ENCODE measurements at regions not wholly inside any gene's neighbourhood (a gene's known extent, or its start where the extent isn't known, plus 50 kb on each side); places are given as distances from the start of the nearest gene placed in this dataset.
A peak's percentile ranks its signal among the peaks of the same experiment; 100 is the strongest.

DNA sequence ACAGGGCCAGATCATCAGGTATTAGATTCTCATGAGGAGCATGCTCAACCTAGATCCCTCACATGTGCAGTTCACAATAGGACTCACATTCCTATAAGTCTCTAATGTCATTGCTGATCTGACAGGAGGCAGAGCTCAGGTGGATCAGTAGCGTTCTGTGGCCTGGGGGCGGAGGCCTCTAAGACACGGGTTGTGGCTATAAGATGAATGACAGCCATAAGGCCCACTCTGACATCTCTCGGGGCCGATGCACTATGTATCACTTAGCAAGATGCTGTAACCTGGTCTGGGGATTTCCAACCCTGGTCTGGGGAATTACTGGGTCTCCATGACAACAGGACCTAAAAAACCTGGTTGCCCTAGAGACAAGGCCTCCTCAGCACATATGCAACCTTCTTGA is 932.7 kb downstream of the TBC1D22A start:
- no peaks in the 10 kb centered on the region for H3K4me1 ChIP-seq
- no peak overlapping the region for H3K4me3 ChIP-seq
- peak; percentile 50 for DNase-seq (ENCODE audit: low spot score)
- no peaks in the 10 kb centered on the region for H3K36me3 ChIP-seq
- TF ChIP-seq, protein P1, sequence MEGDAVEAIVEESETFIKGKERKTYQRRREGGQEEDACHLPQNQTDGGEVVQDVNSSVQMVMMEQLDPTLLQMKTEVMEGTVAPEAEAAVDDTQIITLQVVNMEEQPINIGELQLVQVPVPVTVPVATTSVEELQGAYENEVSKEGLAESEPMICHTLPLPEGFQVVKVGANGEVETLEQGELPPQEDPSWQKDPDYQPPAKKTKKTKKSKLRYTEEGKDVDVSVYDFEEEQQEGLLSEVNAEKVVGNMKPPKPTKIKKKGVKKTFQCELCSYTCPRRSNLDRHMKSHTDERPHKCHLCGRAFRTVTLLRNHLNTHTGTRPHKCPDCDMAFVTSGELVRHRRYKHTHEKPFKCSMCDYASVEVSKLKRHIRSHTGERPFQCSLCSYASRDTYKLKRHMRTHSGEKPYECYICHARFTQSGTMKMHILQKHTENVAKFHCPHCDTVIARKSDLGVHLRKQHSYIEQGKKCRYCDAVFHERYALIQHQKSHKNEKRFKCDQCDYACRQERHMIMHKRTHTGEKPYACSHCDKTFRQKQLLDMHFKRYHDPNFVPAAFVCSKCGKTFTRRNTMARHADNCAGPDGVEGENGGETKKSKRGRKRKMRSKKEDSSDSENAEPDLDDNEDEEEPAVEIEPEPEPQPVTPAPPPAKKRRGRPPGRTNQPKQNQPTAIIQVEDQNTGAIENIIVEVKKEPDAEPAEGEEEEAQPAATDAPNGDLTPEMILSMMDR (IDR thresholded peaks at IDR 0.05): no peak
- no peak overlapping the region for H3K27ac ChIP-seq
- no peaks in the 10 kb centered on the region for H3K27me3 ChIP-seq
- H3K9me3 ChIP-seq: no peaks in the 10 kb centered on the region

DNA sequence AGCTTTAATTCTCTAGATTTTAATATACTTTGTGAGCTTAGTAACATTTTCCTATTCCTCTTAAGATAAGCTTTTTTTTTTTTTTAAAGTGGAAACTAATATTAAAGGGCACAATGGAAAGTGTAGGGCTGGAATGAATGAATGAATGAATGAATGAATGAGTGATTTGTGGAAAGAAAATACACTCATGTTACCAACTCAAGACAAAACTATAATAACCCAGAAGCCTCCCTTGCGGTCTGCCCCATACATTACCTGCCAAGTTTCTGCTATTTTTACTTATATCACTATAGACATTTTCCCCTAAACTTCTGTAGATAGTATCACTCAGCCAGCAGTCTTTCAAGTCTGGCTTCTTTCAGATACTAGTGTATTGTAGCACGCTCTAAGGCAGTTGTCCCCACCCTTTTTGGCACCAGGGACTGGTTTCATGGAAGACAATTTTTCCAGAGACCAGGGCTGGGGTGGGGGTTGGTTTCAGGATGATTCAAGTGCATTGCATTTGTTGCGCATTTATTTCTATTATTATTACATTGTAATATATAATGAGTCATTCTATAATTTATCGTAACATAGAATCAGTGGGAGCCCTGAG is 932.2 kb downstream of the TBC1D22A start:
- Histone ChIP-seq H3K27ac (no peak overlapping the region), H3K9me3 (no peaks in the 10 kb centered on the region), H3K4me1 (no peaks in the 10 kb centered on the region), H3K27me3 (no peaks in the 10 kb centered on the region), H3K36me3 (no peaks in the 10 kb centered on the region), H3K4me3 (no peak overlapping the region)
- TF ChIP-seq, protein P1 (IDR thresholded peaks at IDR 0.05): no peak
- no peak for DNase-seq (ENCODE audit: low spot score)

DNA sequence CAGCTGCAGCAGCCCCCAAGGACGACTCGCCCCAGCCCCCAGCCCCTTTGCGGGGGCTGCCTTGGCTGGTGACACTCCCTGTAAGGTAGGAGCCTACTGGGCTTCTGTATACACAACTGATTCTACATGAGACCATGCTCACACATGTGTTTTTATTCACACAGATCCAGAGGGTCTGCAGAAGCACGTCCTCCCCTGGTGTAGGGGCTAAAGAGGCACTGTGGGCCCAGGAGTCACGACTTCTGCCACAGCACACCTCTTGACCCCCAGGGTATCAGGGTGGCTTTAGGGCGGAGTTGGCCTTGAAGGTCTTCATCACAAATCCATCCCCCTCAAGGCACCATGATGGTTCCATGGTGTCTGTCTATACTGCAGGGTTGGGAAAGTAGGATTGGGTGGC is 931.2 kb downstream of the TBC1D22A start:
- TF ChIP-seq, protein P1 (IDR thresholded peaks at IDR 0.05): no peak
- H3K36me3 ChIP-seq: no peaks in the 10 kb centered on the region
- H3K27ac ChIP-seq: no peak overlapping the region

DNA sequence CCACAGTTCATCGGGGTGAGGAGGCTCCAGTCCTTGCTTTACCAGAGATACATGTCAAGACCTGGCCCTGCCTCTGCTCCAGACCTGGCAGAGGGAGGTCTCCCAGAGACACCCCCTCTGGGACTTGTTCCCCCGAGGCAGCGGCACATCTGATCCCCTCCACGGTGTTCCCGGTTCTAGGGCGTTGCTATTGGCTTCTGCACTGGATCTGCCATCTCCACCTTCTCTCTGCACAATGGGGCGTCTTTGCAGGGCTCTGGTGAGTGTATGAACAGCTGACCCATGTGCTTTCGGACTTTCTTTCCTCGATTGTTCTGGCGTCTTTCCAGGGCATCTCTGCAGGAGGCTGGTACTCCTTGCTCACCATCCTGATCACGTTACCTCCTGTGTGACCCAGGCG is 930.4 kb downstream of the TBC1D22A start:
- TF ChIP-seq, protein P1 (IDR thresholded peaks at IDR 0.05): no peak
- H3K36me3 ChIP-seq: no peaks in the 10 kb centered on the region
- H3K27ac ChIP-seq: no peak overlapping the region
- DNase-seq (ENCODE audit: low spot score): no peak
- H3K27me3 ChIP-seq: no peaks in the 10 kb centered on the region
- H3K9me3 ChIP-seq: no peaks in the 10 kb centered on the region
- H3K4me3 ChIP-seq: no peak overlapping the region
- no peaks in the 10 kb centered on the region for H3K4me1 ChIP-seq

More for the DNA sequence above, 931.2 kb downstream of the TBC1D22A start:
- Histone ChIP-seq H3K9me3 (no peaks in the 10 kb centered on the region), H3K27me3 (no peaks in the 10 kb centered on the region), H3K4me1 (no peaks in the 10 kb centered on the region), H3K4me3 (no peak overlapping the region)
- DNase-seq (ENCODE audit: low spot score): no peak

DNA sequence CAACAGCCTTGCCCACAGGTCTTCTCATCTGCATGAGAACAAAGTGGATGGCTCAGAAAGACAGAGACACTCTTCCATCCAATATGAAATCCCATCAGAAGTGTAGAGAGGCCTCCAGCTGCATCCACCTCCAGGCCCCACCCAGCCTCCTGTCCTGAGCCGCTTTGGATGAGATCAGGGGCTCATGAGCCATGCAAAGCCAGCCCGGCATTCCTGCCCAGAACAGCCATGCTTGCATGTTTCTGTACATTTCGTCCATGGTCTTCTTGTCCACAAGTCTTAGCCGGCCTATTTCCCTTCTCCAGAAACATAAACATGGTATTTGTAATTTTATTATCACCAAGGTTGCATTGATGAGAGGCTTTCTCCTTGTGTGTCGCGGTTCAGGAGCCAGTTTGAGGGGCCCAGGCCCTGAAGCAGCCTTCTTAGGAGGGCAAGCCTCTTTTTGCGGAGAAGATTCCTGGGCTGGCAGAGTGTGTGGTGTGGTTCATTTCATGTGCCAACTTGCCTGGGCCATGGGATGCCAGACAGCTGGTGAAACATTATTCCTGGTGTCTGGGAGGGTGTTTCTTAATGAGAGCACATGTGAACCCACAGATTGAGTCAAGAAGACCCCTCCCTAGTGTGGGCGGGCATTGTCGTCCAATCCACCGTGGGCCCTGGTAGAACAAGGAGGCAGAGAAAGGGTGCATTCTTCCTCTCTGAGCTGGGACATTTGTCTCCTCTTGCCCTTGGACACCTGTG is 928.9 kb downstream of the TBC1D22A start:
- Histone ChIP-seq H3K4me1 (no peaks in the 10 kb centered on the region), H3K9me3 (no peaks in the 10 kb centered on the region), H3K36me3 (no peaks in the 10 kb centered on the region), H3K27ac (no peak overlapping the region), H3K27me3 (no peaks in the 10 kb centered on the region), H3K4me3 (no peak overlapping the region)
- TF ChIP-seq, protein P1 (IDR thresholded peaks at IDR 0.05): no peak
- no peak for DNase-seq (ENCODE audit: low spot score)

All from right atrium auricular region (tissue), 2 donors.